SIG-M5 treated with dmso at 0.1 percent for 504 hours (cell line): ENCODE measurements at regions not wholly inside any gene's neighbourhood (a gene's known extent, or its start where the extent isn't known, plus 50 kb on each side); places are given as distances from the start of the nearest gene placed in this dataset.

Source experiments
- DNase-seq: peaks from one replicate; lab custom pipeline; 2025; ENCODE audit not compliant: unreplicated experiment; lab: John Stamatoyannopoulos, UW

- no peak for DNase-seq
Observed at GRCh38 chr22:48001101-48001500, 1238.7 kb downstream of the TBC1D22A start.

GRCh38 chr22:47997612-47998011 is 1235.2 kb downstream of the TBC1D22A start:
- no peak for DNase-seq

- DNase-seq, result no peak
Observed at GRCh38 chr22:47997052-47997590, 1234.7 kb downstream of the TBC1D22A start.

- no peak for DNase-seq
Observed at GRCh38 chr22:47996446-47996857, 1234.0 kb downstream of the TBC1D22A start.

- no peak for DNase-seq
Observed at GRCh38 chr22:47995718-47996117, 1233.3 kb downstream of the TBC1D22A start.

GRCh38 chr22:47995264-47995627 is 1232.8 kb downstream of the TBC1D22A start:
- DNase-seq, result no peak

GRCh38 chr22:47994601-47995263 is 1232.3 kb downstream of the TBC1D22A start:
- DNase-seq, result no peak

GRCh38 chr22:47994045-47994444 is 1231.6 kb downstream of the TBC1D22A start:
- no peak for DNase-seq

- no peak for DNase-seq
Observed at GRCh38 chr22:47990481-47990880, 1228.0 kb downstream of the TBC1D22A start.

GRCh38 chr22:47987885-47988515 is 1225.5 kb downstream of the TBC1D22A start:
- DNase-seq, result no peak

GRCh38 chr22:47976219-47976618 is 1213.8 kb downstream of the TBC1D22A start:
- DNase-seq, result no peak

- DNase-seq, result no peak
Observed at GRCh38 chr22:47967831-47968230, 1205.4 kb downstream of the TBC1D22A start.

GRCh38 chr22:47966316-47966715 is 1203.9 kb downstream of the TBC1D22A start:
- DNase-seq, result no peak

- no peak for DNase-seq
Observed at GRCh38 chr22:47965896-47966295, 1203.4 kb downstream of the TBC1D22A start.

- DNase-seq, result no peak
Observed at GRCh38 chr22:47965066-47965465, 1202.6 kb downstream of the TBC1D22A start.

GRCh38 chr22:47963660-47964059 is 1201.2 kb downstream of the TBC1D22A start:
- no peak for DNase-seq

GRCh38 chr22:47957649-47958048 is 1195.2 kb downstream of the TBC1D22A start:
- no peak for DNase-seq

GRCh38 chr22:47954107-47954506 is 1191.7 kb downstream of the TBC1D22A start:
- no peak for DNase-seq

- no peak for DNase-seq
Observed at GRCh38 chr22:47944941-47945340, 1182.5 kb downstream of the TBC1D22A start.

GRCh38 chr22:47943729-47944700 is 1181.6 kb downstream of the TBC1D22A start:
- no peak for DNase-seq

GRCh38 chr22:47940211-47940610 is 1177.8 kb downstream of the TBC1D22A start:
- DNase-seq, result no peak
